Keratinocyte (primary cell): ENCODE measurements at regions not wholly inside any gene's neighbourhood (a gene's known extent, or its start where the extent isn't known, plus 50 kb on each side); places are given as distances from the start of the nearest gene placed in this dataset.

Experiments
- DNase-seq: peaks from one replicate; pipeline ENCODE4 v3.0.0-alpha.2; 2011; ENCODE audit warnings: low read depth, missing footprints, low spot score
- FAIRE-seq: peaks from 2 replicates; lab custom pipeline; 2011; peaks lifted over from hg19 to GRCh38; lab: Jason Lieb, UNC
- H2AFZ ChIP-seq: 2 replicates; pipeline ENCODE4 v1.6.0; 2012; ENCODE audit warnings: low read length, control low read depth, inconsistent platforms; ENCODE audit not compliant: control insufficient read depth
- H3K27ac ChIP-seq: 2 replicates; pipeline ENCODE4 v1.5.1; 2011; ENCODE audit warnings: low read length; ENCODE audit not compliant: control insufficient read depth, insufficient read depth
- H3K27me3 ChIP-seq: 3 replicates; pipeline ENCODE4 v1.6.0; 2011; ENCODE audit warnings: low read length; ENCODE audit not compliant: control insufficient read depth, insufficient read depth; ENCODE audit errors: extremely low read depth
- H3K36me3 ChIP-seq, 2 experiments: 2 replicates in 1 of 2; 3 replicates in 1 of 2; pipeline ENCODE4 v1.5.1; 2011; ENCODE audit warnings: low read length in 2 of 2, mild to moderate bottlenecking in 1 of 2; ENCODE audit not compliant: control insufficient read depth in 2 of 2, insufficient read depth in 2 of 2; ENCODE audit errors: extremely low read depth in 1 of 2
- H3K4me1 ChIP-seq: 3 replicates; pipeline ENCODE4 v1.5.1; 2011; ENCODE audit warnings: low read length; ENCODE audit not compliant: control insufficient read depth, insufficient read depth; ENCODE audit errors: extremely low read depth
- H3K4me2 ChIP-seq: 3 replicates; pipeline ENCODE4 v1.6.0; 2011; ENCODE audit warnings: low read depth, low read length; ENCODE audit not compliant: control insufficient read depth, insufficient read depth; ENCODE audit errors: extremely low read depth
- H3K4me3 ChIP-seq, 3 experiments: fragments of 200-600 bp in 1 of 3; sonication (generic) in 1 of 3; 2 replicates in 2 of 3; 3 replicates in 1 of 3; pipeline ENCODE4 v1.5.1; 2011 to 2016; ENCODE audit warnings: low read length in 3 of 3, mild to moderate bottlenecking in 3 of 3, control low read depth in 2 of 3, inconsistent platforms in 1 of 3, low read depth in 1 of 3, mixed read lengths in 1 of 3, mixed run types in 1 of 3, moderate library complexity in 1 of 3; ENCODE audit not compliant: control insufficient read depth in 2 of 3, insufficient read depth in 2 of 3; ENCODE audit errors: extremely low read depth in 1 of 3
- H3K79me2 ChIP-seq: 2 replicates; pipeline ENCODE4 v1.6.0; 2012; ENCODE audit warnings: low read length; ENCODE audit not compliant: control insufficient read depth, insufficient read depth
- H3K9ac ChIP-seq: 3 replicates; pipeline ENCODE4 v1.6.0; 2011; ENCODE audit warnings: low read length; ENCODE audit not compliant: control insufficient read depth, insufficient read depth; ENCODE audit errors: extremely low read depth
- H3K9me1 ChIP-seq: 3 replicates; pipeline ENCODE4 v1.6.0; 2011; ENCODE audit warnings: low read length; ENCODE audit not compliant: control insufficient read depth, insufficient read depth; ENCODE audit errors: extremely low read depth
- H3K9me3 ChIP-seq: 2 replicates; pipeline ENCODE4 v1.5.1; 2012; ENCODE audit warnings: low read depth, low read length; ENCODE audit not compliant: control insufficient read depth
- H4K20me1 ChIP-seq: 3 replicates; pipeline ENCODE4 v1.6.0; 2011; ENCODE audit warnings: low read length; ENCODE audit not compliant: control insufficient read depth, insufficient read depth; ENCODE audit errors: extremely low read depth
- EZH2 ChIP-seq: IDR thresholded peaks from one replicate; pipeline ENCODE4 v1.6.1; 2012; ENCODE audit warnings: inconsistent platforms, mild to moderate bottlenecking, low read length, moderate library complexity
- dilution Hi-C: fragments of 300-500 bp; cut with MboI; formaldehyde crosslinking; loops from one replicate; pipeline ENCODE4 v1.7.0; 2020; ENCODE audit warnings: low sequenced_read_pairs; ENCODE audit not compliant: extremely low pct_ligation_motif_present
- TF ChIP-seq, protein P1 (sequence below), 3 experiments: IDR thresholded peaks in 1 of 3; conservative IDR thresholded peaks in 1 of 3; optimal IDR thresholded peaks in 1 of 3; 2 replicates in 2 of 3; 3 replicates in 1 of 3; pipeline versions ENCODE3 to v1.5.1; 2011; ENCODE audit warnings: low read length in 3 of 3, mild to moderate bottlenecking in 3 of 3, moderate library complexity in 2 of 3, control low read depth in 1 of 3, inconsistent platforms in 1 of 3; ENCODE audit not compliant: insufficient read depth in 2 of 3; ENCODE audit errors: extremely low read depth in 1 of 3

DNA sequence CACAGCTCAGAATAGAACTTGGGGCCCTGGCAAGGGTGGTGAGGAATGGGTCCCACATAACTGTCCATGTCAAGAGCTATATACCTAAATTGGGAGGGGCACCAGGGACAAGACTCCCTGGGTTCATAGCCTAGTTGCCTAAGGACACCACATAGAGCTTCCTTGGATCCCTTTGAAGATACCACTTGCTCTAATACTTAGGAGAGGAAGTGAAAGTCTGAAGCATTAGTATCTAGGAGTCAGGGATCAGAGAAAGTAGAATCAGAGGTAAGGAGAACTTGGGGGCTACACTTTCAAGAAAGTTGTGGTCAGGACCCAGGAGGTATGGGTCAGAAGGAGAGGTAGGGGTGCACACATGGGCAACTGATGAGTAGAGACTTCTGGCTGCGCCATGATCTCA, 318.2 kb upstream of the SLC39A10 start:
- dilution Hi-C loops, result no loop called here
- H3K27ac ChIP-seq, result no peak overlapping the region
- H3K4me1 ChIP-seq, result no peaks in the 10 kb centered on the region
- DNase-seq (no peak), FAIRE-seq (no peak)
- H4K20me1 ChIP-seq, result no peaks in the 10 kb centered on the region
- no peaks in the 10 kb centered on the region for H3K27me3 ChIP-seq
- no peak overlapping the region for H3K4me2 ChIP-seq
- no peaks in the 10 kb centered on the region for H3K36me3 ChIP-seq
- TF ChIP-seq, protein P1, sequence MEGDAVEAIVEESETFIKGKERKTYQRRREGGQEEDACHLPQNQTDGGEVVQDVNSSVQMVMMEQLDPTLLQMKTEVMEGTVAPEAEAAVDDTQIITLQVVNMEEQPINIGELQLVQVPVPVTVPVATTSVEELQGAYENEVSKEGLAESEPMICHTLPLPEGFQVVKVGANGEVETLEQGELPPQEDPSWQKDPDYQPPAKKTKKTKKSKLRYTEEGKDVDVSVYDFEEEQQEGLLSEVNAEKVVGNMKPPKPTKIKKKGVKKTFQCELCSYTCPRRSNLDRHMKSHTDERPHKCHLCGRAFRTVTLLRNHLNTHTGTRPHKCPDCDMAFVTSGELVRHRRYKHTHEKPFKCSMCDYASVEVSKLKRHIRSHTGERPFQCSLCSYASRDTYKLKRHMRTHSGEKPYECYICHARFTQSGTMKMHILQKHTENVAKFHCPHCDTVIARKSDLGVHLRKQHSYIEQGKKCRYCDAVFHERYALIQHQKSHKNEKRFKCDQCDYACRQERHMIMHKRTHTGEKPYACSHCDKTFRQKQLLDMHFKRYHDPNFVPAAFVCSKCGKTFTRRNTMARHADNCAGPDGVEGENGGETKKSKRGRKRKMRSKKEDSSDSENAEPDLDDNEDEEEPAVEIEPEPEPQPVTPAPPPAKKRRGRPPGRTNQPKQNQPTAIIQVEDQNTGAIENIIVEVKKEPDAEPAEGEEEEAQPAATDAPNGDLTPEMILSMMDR (optimal IDR thresholded peaks at IDR 0.05 in 1 of 3, IDR thresholded peaks at IDR 0.05 in 1 of 3, conservative IDR thresholded peaks at IDR 0.05 in 1 of 3; ENCODE audit: extremely low read depth in 1 of 3, insufficient read depth in 2 of 3, low read length in 3 of 3), result no peak
- no peak for TF ChIP-seq EZH2
- no peak overlapping the region for H3K9ac ChIP-seq
- no peak overlapping the region for H2AFZ ChIP-seq
- H3K9me1 ChIP-seq, result no peaks in the 10 kb centered on the region
- no peaks in the 10 kb centered on the region for H3K9me3 ChIP-seq
- no peaks in the 10 kb centered on the region for H3K79me2 ChIP-seq
- no peak overlapping the region for H3K4me3 ChIP-seq

DNA sequence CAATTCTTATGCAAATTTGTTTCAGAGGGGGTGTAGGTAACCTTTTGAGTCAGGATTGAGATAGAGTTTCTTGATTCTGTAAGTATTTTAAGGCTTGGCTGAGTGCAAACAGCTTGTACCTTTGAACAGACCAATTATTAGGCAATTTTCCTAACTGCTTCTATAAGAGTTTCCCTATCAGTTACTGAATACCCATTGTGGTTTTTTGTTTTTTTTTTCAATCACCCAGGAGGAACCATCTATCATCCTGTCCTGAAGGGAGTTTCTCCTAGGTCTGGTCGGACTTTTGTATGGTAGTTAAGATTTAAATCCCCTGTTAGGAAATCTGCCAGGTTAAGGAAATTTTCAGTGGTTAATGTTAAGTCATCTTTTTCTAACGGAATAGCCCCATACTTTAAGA, 319.4 kb upstream of the SLC39A10 start:
- DNase-seq (no peak), FAIRE-seq (no peak)
- dilution Hi-C loops, result no loop called here
- Histone ChIP-seq H3K36me3 (no peaks in the 10 kb centered on the region), H4K20me1 (no peaks in the 10 kb centered on the region), H3K4me2 (no peak overlapping the region), H3K9ac (no peak overlapping the region), H3K27me3 (no peaks in the 10 kb centered on the region), H3K4me3 (no peak overlapping the region), H3K4me1 (no peaks in the 10 kb centered on the region), H3K9me3 (no peaks in the 10 kb centered on the region), H2AFZ (no peak overlapping the region), H3K79me2 (no peaks in the 10 kb centered on the region), H3K9me1 (no peaks in the 10 kb centered on the region), H3K27ac (no peak overlapping the region)
- no peak for TF ChIP-seq EZH2
- TF ChIP-seq, protein P1 (optimal IDR thresholded peaks at IDR 0.05 in 1 of 3, IDR thresholded peaks at IDR 0.05 in 1 of 3, conservative IDR thresholded peaks at IDR 0.05 in 1 of 3; ENCODE audit: extremely low read depth in 1 of 3, insufficient read depth in 2 of 3, low read length in 3 of 3), result no peak
